ENCODE measurements at regions not wholly inside any gene's neighbourhood (a gene's known extent, or its start where the extent isn't known, plus 50 kb on each side); places are given as distances from the start of the nearest gene placed in this dataset.
"Not testable (repeated sequence)": the region's sequence is repeated elsewhere in the genome, so short reads cannot be mapped to it uniquely, and the experiment has no call there.

DNA sequence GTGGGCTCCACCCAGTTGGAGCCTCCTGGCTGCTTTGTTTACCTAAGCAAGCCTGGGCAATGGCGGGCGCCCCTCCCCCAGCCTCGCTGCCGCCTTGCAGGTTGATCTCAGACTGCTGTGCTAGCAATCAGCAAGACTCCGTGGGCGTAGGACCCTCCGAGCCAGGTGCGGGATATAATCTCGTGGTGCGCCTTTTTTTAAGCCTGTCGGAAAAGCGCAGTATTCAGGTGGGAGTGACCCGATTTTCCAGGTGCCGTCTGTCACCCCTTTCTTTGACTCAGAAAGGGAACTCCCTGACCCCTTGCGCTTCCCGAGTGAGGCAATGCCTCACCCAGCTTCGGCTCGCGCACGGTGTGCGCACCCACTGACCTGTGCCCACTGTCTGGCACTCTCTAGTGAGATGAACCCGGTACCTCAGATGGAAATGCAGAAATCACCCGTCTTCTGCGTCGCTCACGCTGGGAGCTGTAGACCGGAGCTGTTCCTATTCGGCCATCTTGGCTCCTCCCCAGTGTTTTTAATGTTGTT lies 144.9 kb upstream of the SMIM30 start:
- TF ChIP-seq, protein P1, sequence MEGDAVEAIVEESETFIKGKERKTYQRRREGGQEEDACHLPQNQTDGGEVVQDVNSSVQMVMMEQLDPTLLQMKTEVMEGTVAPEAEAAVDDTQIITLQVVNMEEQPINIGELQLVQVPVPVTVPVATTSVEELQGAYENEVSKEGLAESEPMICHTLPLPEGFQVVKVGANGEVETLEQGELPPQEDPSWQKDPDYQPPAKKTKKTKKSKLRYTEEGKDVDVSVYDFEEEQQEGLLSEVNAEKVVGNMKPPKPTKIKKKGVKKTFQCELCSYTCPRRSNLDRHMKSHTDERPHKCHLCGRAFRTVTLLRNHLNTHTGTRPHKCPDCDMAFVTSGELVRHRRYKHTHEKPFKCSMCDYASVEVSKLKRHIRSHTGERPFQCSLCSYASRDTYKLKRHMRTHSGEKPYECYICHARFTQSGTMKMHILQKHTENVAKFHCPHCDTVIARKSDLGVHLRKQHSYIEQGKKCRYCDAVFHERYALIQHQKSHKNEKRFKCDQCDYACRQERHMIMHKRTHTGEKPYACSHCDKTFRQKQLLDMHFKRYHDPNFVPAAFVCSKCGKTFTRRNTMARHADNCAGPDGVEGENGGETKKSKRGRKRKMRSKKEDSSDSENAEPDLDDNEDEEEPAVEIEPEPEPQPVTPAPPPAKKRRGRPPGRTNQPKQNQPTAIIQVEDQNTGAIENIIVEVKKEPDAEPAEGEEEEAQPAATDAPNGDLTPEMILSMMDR (IDR thresholded peaks at IDR 0.05), result not testable (repeated sequence)
- TF ChIP-seq POLR2A (IDR thresholded peaks at IDR 0.05), result not testable (repeated sequence)
